Activated CD4-positive, alpha-beta T cell treated with anti-CD3 and anti-CD28 coated beads, Interleukin-2, amount 50 U/mL, for 1 hour (primary cell): ENCODE measurements at regions not wholly inside any gene's neighbourhood (a gene's known extent, or its start where the extent isn't known, plus 50 kb on each side); places are given as distances from the start of the nearest gene placed in this dataset.
"Not testable (repeated sequence)": the region's sequence is repeated elsewhere in the genome, so short reads cannot be mapped to it uniquely, and the experiment has no call there.

Source experiments
- DNase-seq: peaks from one replicate; pipeline ENCODE4 v3.0.0-alpha.2; 2020

GRCh38 chr9:135299239-135299590 is 180.4 kb upstream of the PPP1R26 start:
- no peak for DNase-seq

DNA sequence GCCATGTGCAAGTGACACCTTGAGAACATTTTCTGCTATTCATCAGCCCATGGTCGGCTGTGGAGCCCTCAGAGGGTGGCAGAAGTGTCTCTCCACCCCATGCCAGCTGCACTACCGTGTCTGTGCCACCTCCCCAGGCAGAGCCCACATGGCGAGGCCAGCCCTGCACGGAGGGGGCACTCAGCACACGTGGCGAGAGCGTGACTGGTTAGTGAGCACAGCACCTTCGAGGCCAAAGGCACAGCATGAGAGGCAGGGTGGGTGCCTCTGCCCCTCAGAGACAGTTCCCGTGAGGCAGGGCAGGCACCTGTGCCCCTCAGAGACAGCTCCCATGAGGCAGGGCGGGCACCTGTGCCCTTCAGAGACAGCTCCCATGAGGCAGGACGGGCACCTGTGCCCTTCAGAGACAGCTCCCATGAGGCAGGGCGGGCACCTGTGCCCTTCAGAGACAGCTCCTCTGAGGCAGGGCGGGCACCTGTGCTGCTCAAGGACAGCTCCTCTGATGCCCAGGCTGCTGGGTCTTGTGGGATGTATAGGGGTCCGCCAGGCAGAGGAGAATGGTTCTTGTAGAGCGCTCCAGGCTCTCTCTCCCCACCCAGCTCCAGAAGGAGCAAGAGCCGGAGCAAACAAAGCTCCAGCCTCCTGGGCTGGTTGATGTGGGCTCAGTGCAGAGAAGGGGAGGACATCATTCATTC is 179.8 kb upstream of the PPP1R26 start:
- DNase-seq = no peak

GRCh38 chr9:135300346-135301141 is 179.0 kb upstream of the PPP1R26 start:
- DNase-seq = no peak

DNA sequence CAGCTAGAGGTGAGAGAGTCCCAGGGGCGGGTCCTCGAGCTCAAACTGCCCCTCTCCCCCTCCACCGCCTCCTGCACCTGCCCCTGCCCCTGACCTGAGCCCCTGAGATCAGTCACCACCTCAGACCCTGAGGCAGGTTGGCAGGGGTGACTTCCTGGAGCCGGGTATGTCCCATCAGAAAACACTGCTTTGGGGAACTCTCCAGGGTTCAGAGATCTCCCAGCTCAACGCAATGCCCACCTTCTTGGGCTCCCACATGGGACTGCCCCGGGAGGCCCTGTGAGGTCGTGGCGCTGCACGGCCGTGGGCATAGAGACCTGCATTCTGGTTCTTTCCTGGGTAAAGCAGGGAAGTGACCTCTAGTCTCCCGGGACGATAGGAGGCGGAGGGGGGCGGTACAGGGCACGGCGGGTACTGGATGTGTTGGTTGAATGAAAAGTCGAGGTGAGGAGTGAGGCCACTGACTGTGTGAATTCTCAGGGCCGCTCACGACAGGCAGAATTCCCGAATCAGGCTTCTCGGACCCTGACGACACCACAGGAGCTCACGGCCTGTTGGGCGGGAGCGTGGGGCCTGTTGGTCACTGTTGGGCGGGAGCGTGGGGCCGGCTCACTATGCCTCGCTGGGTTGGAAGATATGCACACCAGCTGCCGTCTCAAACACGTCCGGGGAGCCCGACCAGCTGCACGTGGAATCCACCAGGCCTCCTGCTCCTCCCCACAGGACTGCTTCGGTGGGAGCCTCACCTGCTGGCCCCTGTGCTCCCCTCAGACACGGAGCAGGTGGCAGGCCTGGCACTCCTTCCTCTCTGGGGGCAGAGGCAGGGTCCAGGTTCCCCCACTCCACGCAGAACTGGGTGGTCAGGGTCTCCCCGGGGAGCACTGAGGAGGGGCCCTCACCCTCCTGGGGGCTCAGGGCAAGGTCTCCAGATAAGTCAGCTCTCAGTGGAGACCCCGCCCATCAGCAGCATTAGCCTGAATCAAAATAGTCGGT is 178.0 kb upstream of the PPP1R26 start:
- DNase-seq = no peak

- no peak for DNase-seq
Observed at GRCh38 chr9:135302329-135303279, 177.0 kb upstream of the PPP1R26 start.

- DNase-seq = no peak
Observed at GRCh38 chr9:135303280-135303647, 176.3 kb upstream of the PPP1R26 start.

DNA sequence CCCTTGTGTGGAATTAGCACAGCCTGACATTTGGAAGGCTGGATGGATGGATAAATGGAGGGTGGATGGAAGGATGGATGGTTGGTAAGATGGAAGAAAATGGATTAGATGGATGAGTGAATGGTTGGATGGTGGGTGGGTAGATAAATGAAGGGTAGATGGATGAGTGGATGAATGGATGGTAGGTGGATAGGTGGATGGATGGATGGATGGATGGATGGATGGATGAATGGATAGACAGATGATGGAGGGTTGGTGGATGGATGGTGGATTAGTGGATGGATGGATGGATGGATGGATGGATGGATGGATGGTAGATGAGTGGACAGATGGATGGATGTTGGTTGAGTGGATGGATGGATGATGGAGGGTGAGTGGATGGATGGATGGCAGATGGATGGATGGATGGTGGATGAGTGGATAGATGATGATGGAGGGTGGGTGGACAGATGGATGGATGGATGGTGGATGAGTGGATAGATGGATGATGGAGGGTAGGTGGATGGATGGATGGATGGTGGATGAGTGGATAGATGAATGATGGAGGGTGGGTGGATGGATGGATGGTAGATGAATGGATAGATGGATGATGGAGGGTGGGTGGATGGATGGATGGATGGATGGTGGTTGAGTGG is 175.6 kb upstream of the PPP1R26 start:
- no peak for DNase-seq

GRCh38 chr9:135304886-135305285 is 174.7 kb upstream of the PPP1R26 start:
- DNase-seq = no peak

DNA sequence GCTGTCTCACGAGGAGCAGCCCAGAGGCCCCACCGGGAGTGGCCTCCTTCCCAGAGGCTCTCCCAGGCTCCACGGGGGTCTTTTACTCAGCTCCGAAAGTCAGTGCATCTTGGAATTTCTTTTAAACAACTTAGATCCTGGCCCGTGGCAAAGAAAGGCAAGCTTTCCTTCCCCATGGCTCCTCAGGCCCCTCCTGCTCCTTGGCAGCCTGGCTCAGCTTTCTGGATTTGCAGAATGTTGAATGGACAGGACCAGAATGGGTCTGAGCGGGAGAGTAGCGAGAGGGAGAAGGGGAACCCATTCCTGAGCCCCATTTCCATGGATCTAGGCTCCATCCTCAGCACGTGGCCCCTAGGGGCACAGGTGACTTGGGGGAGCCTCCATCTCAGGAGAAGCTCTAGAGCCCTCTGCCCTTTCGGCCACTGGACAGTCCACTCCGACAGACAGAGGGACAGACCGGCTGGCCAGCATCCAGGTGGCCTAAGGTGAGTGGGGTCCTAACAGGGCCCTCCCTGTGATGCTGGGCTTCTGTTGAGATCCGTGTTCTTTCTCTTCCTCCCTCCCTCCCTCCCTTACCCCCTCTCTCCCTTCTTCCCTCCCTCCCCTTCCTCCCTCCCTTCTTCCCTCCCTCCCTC is 173.9 kb upstream of the PPP1R26 start:
- DNase-seq = no peak

GRCh38 chr9:135306699-135307098 is 172.9 kb upstream of the PPP1R26 start:
- no peak for DNase-seq

DNA sequence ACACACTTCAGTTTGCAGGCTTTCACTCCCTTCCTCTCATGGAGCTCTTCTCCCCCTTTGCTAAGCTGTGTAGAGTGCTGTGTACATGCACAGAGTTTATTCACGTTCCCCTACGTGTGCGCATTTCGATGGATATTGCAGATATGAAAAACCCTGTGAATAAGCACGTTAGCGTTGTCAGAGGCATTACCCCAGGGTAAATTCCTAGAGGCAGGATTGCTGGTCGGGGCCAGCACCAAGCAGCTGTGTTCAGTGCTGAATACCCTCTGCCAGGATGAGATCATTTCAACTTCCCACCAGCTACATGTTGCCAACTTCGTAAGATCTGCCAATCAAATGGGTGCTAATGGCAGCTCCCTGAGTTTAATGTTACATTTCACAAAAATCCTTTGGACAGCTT is 172.3 kb upstream of the PPP1R26 start:
- DNase-seq = no peak

- not testable (repeated sequence) for DNase-seq
Observed at GRCh38 chr9:135307919-135308318, 171.7 kb upstream of the PPP1R26 start.

DNA sequence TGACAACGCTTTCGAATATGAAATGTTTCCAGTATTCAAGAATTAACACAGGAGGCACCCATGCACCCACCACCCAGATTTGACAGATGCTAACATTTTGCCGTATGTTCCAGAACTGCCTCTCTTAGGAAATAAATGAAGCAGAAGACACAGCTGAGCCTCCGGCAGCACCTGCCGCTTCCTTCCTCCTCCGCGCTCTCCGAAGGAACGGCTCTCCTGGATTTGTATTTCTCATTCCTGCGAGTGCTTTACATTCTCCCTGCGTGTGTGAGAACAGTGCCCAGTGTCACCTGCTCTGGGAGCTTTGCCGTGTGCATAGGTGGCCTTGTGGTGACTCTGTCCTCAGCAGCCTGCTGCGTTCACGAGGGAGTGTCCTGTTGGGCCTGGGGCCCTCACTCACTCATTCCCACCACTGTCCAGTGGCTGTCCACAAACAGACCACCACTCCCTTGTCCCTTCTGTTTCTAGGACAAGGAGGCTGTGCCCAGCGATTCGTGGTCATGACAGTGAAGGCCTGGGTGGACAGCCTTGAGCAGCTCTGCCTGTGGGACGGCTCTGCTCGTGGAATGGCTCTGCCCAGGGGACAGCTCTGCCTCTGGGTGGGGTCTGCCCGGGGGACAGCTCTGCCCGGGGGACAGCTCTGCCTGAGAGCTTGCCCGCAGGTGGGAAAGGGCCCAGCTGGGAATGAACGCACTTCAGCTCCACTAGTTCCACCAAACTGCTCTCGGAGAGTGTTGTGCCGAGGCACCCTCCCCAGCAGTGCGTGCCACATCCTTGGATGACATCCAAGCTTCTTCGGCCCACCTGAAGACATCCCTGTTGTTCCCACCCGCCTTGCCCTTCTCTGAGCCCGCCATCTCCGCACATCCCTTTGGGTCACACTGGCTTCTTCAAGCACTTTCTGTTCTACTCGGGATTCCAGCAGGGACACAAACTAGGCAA is 170.5 kb upstream of the PPP1R26 start:
- DNase-seq = no peak

GRCh38 chr9:135309763-135310125 is 169.8 kb upstream of the PPP1R26 start:
- no peak for DNase-seq

- no peak for DNase-seq
Observed at GRCh38 chr9:135310134-135310533, 169.4 kb upstream of the PPP1R26 start.

- no peak for DNase-seq
Observed at GRCh38 chr9:135315572-135315971, 164.0 kb upstream of the PPP1R26 start.

GRCh38 chr9:135320331-135320730 is 159.3 kb upstream of the PPP1R26 start:
- DNase-seq = no peak

DNA sequence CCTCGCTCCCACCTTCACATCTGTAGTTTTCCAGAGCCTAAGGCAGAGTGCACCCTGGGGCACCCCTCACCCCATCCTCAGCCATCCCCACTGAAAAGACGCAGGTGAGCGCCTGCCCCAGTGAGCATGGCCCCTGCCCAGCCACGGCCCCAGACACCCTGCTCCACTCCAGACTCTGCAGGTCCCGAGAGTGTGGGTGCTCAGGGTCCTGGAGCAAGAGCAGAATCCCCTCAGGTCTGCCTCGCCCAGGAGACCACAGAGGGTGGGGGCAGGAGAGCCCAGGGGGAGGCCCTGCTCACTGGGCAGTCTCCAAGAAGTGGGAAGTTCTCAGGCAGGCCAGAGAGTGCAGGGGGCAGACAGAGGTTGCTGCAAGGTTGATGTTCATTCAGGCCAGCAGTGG is 158.6 kb upstream of the PPP1R26 start:
- DNase-seq = no peak

DNA sequence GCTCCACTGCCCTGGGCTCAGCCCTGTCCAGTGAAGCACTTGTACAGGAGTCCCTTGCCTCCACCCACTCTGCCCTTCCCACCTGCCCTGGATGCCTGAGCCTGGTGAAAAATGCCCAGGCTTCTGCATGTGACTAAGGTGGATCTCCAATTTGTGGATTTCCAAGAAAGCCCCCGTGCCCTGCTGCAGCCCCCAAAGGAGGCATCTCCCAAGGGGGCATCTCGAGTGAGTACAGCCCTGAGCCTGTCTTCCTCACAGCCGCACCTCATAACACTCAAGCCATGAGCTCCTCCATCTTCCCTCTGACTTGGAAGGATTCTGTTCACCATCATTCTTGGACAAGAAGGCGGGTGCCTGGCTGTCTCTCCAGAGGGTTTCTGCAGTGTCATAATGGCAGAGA is 158.0 kb upstream of the PPP1R26 start:
- DNase-seq = no peak

DNA sequence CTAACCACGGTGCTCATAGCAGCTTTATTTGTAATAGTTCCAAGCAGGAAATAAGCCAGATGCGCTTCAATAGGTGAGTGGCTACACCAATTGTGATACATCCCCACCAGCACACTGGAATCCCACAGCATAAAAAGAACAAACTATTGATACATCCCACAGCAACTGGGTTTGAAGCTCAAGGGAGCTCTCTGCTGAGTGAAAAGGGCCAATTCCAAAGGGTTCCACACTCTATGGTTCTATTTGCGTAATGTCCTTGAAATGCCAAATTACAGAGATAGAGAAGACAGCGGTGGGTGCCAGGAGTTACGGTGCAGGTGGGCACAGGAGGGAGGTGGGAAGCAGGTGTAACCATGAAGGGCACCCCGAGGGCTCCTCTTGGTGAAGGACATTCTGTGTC is 155.3 kb upstream of the PPP1R26 start:
- no peak for DNase-seq
